H1 (cell line): ENCODE measurements at regions not wholly inside any gene's neighbourhood (a gene's known extent, or its start where the extent isn't known, plus 50 kb on each side); places are given as distances from the start of the nearest gene placed in this dataset.

Experiments
- CTCF ChIA-PET: fragments of 300-600 bp; sonication (Branson Sonifier 250); formaldehyde crosslinking; loops from one replicate; lab custom pipeline; 2021; ENCODE audit not compliant: partially characterized antibody; lab: Charles Lee
- POLR2A ChIA-PET: fragments of 300-600 bp; sonication (Branson Sonifier 250); formaldehyde crosslinking; loops from one replicate; lab custom pipeline; 2021; ENCODE audit warnings: inconsistent platforms; ENCODE audit not compliant: partially characterized antibody; lab: Charles Lee
- DNase-seq, 2 experiments: peaks; one replicate each; pipeline versions ENCODE4 v3.0.0 to v3.0.0-alpha.2; 2010 to 2022; ENCODE audit warnings: low spot score in 2 of 2, low read depth in 1 of 2, mixed read lengths in 1 of 2
- FAIRE-seq: peaks from 2 replicates; lab custom pipeline; 2011; peaks lifted over from hg19 to GRCh38; lab: Jason Lieb, UNC
- H2AFZ ChIP-seq: 2 replicates; pipeline ENCODE4 v1.8.1; 2012; ENCODE audit warnings: low read length, inconsistent platforms
- H2AK5ac ChIP-seq: 2 replicates; pipeline ENCODE4 v1.6.1; 2013; ENCODE audit warnings: low read depth, low read length
- H2BK120ac ChIP-seq: replicated peaks from 2 replicates; pipeline ENCODE3; 2013; ENCODE audit warnings: low read depth, low read length, inconsistent platforms
- H2BK12ac ChIP-seq: 2 replicates; pipeline ENCODE4 v1.6.1; 2013; ENCODE audit warnings: low read depth, low read length
- H2BK15ac ChIP-seq: 2 replicates; pipeline ENCODE4 v1.6.1; 2013; ENCODE audit warnings: low read length
- H2BK20ac ChIP-seq: 2 replicates; pipeline ENCODE4 v1.6.1; 2013; ENCODE audit warnings: low read length
- H2BK5ac ChIP-seq: 2 replicates; pipeline ENCODE4 v1.6.1; 2013; ENCODE audit warnings: low read depth, low read length
- H3K14ac ChIP-seq: 2 replicates; pipeline ENCODE4 v1.6.1; 2013; ENCODE audit warnings: inconsistent platforms; ENCODE audit not compliant: insufficient read length
- H3K18ac ChIP-seq: 2 replicates; pipeline ENCODE4 v1.6.1; 2013; ENCODE audit warnings: low read length; ENCODE audit errors: extremely low read depth
- H3K23ac ChIP-seq: 2 replicates; pipeline ENCODE4 v1.6.1; 2013; ENCODE audit warnings: inconsistent platforms; ENCODE audit not compliant: insufficient read length
- H3K23me2 ChIP-seq: 2 replicates; pipeline ENCODE4 v1.6.1; 2013; ENCODE audit warnings: low read depth, low read length
- H3K27ac ChIP-seq: 2 replicates; pipeline ENCODE4 v1.6.1; 2011; ENCODE audit warnings: low read depth, low read length, inconsistent platforms
- H3K27me3 ChIP-seq, 4 experiments: replicated peaks in 1 of 4; 1 replicate in 1 of 4; 2 replicates in 3 of 4; pipeline versions ENCODE4 v1.6.1 to v1.8.1; 2011 to 2013; ENCODE audit warnings: low read length in 3 of 4, mild to moderate bottlenecking in 3 of 4, inconsistent platforms in 2 of 4, mixed read lengths in 2 of 4, moderate library complexity in 1 of 4; ENCODE audit not compliant: control insufficient read depth in 3 of 4, insufficient read depth in 3 of 4; ENCODE audit errors: extremely low read depth in 1 of 4
- H3K36me3 ChIP-seq, 4 experiments: 2 replicates each; pipeline versions ENCODE4 v1.6.1 to v1.8.1; 2011 to 2013; ENCODE audit warnings: mild to moderate bottlenecking in 4 of 4, low read length in 3 of 4, moderate library complexity in 2 of 4, control low read depth in 1 of 4, inconsistent platforms in 1 of 4; ENCODE audit not compliant: insufficient read depth in 4 of 4, control insufficient read depth in 2 of 4
- H3K4ac ChIP-seq: replicated peaks from 2 replicates; pipeline ENCODE3; 2013; ENCODE audit warnings: low read length, low read depth, mixed read lengths, inconsistent platforms; ENCODE audit not compliant: insufficient read length
- H3K4me1 ChIP-seq, 4 experiments: replicated peaks in 1 of 4; 1 replicate in 1 of 4; 2 replicates in 3 of 4; pipeline versions ENCODE4 v1.6.1 to v1.8.1; 2011 to 2013; ENCODE audit warnings: low read length in 3 of 4, inconsistent platforms in 2 of 4, mixed read lengths in 1 of 4; ENCODE audit not compliant: insufficient read depth in 4 of 4, control insufficient read depth in 3 of 4
- H3K4me2 ChIP-seq, 2 experiments: 2 replicates each; pipeline versions ENCODE4 v1.6.1 to v1.8.1; 2011 to 2013; ENCODE audit warnings: low read depth in 2 of 2, low read length in 2 of 2, control low read depth in 1 of 2, inconsistent platforms in 1 of 2, mild to moderate bottlenecking in 1 of 2; ENCODE audit not compliant: insufficient read depth in 1 of 2
- H3K4me3 ChIP-seq, 4 experiments: fragments of 200-600, 300-600 bp in 1 of 4; sonication (generic), shearing (Covaris generic), sonication (Bioruptor Twin) in 1 of 4; 2 replicates each; pipeline versions ENCODE4 v1.5.1 to v1.8.1; 2011 to 2016; ENCODE audit warnings: low read length in 4 of 4, low read depth in 3 of 4, control low read depth in 2 of 4, inconsistent platforms in 2 of 4, mild to moderate bottlenecking in 2 of 4, mixed read lengths in 1 of 4, moderate library complexity in 1 of 4; ENCODE audit not compliant: insufficient read depth in 2 of 4; ENCODE audit errors: extremely low read depth in 1 of 4
- H3K56ac ChIP-seq: replicated peaks from 2 replicates; pipeline ENCODE3; 2013; ENCODE audit warnings: low read depth, mild to moderate bottlenecking, mixed read lengths, low read length, inconsistent platforms; ENCODE audit not compliant: insufficient read length
- H3K79me1 ChIP-seq: 2 replicates; pipeline ENCODE4 v1.6.1; 2013; ENCODE audit warnings: low read depth, low read length, control low read depth
- H3K79me2 ChIP-seq, 2 experiments: 2 replicates each; pipeline versions ENCODE4 v1.6.1 to v1.8.1; 2012 to 2013; ENCODE audit warnings: low read length in 2 of 2, mild to moderate bottlenecking in 2 of 2, inconsistent platforms in 1 of 2; ENCODE audit not compliant: insufficient read depth in 2 of 2, control insufficient read depth in 1 of 2
- H3K9ac ChIP-seq, 4 experiments: replicated peaks in 1 of 4; 1 replicate in 1 of 4; 2 replicates in 3 of 4; pipeline versions ENCODE4 v1.6.1 to v1.8.1; 2011 to 2013; ENCODE audit warnings: low read depth in 3 of 4, low read length in 3 of 4, control low read depth in 2 of 4, mild to moderate bottlenecking in 2 of 4, moderate library complexity in 2 of 4, inconsistent platforms in 1 of 4; ENCODE audit errors: extremely low read depth in 1 of 4
- H3K9me3 ChIP-seq, 2 experiments: 2 replicates each; pipeline versions ENCODE4 v1.6.1 to v1.8.1; 2012 to 2013; ENCODE audit warnings: mild to moderate bottlenecking in 2 of 2, moderate library complexity in 2 of 2, control low read depth in 1 of 2, inconsistent platforms in 1 of 2, low read depth in 1 of 2, low read length in 1 of 2, mixed read lengths in 1 of 2; ENCODE audit not compliant: insufficient read depth in 2 of 2
- H4K20me1 ChIP-seq, 2 experiments: replicated peaks in 1 of 2; 2 replicates each; pipeline versions ENCODE3 to v1.8.1; 2011 to 2013; ENCODE audit warnings: inconsistent platforms in 2 of 2, low read length in 2 of 2, mild to moderate bottlenecking in 1 of 2; ENCODE audit not compliant: insufficient read depth in 2 of 2, control insufficient read depth in 1 of 2
- H4K5ac ChIP-seq: 2 replicates; pipeline ENCODE4 v1.6.1; 2013; ENCODE audit warnings: low read length, low read depth, mixed read lengths, inconsistent platforms; ENCODE audit not compliant: insufficient read length
- H4K8ac ChIP-seq: 2 replicates; pipeline ENCODE4 v1.8.0; 2013; ENCODE audit warnings: mild to moderate bottlenecking, moderate library complexity, low read length, inconsistent platforms; ENCODE audit not compliant: insufficient read depth; ENCODE audit errors: extremely low read depth
- H4K91ac ChIP-seq: replicated peaks from 2 replicates; pipeline ENCODE3; 2013; ENCODE audit warnings: low read length, mixed read lengths, inconsistent platforms; ENCODE audit not compliant: insufficient read length
- BACH1 ChIP-seq: IDR thresholded peaks from 2 replicates; pipeline ENCODE4 v1.6.1; 2012; ENCODE audit warnings: low read length, improper control_type of control experiment
- CBX5 ChIP-seq: fragments of 300-800, 300-1000 bp; sonication (generic); IDR thresholded peaks from 2 replicates; pipeline ENCODE4 v1.7.1; 2016; ENCODE audit warnings: antibody characterized with exemption, low read length, low read depth
- CBX8 ChIP-seq: fragments of 300-800, 300-1000 bp; sonication (generic); IDR thresholded peaks from 2 replicates; pipeline ENCODE4 v1.7.1; 2016; ENCODE audit warnings: low read depth, low read length, borderline replicate concordance
- CHD2 ChIP-seq: IDR thresholded peaks from 2 replicates; pipeline ENCODE4 v1.6.1; 2012; ENCODE audit warnings: low read length, improper control_type of control experiment
- HDAC6 ChIP-seq: IDR thresholded peaks from one replicate; pipeline ENCODE4 v1.7.1; 2012; ENCODE audit warnings: low read depth, mild to moderate bottlenecking, inconsistent platforms, low read length, moderate library complexity
- MAFK ChIP-seq: IDR thresholded peaks from 2 replicates; pipeline ENCODE4 v1.6.1; 2012; ENCODE audit warnings: low read depth, mild to moderate bottlenecking, improper control_type of control experiment, low read length
- POLR2AphosphoS5 ChIP-seq: IDR thresholded peaks from 2 replicates; pipeline ENCODE4 v1.6.1; 2011; ENCODE audit warnings: low read depth, low read length
- RFX5 ChIP-seq: IDR thresholded peaks from 2 replicates; pipeline ENCODE4 v1.6.1; 2011; ENCODE audit warnings: low read depth, low read length, improper control_type of control experiment, borderline replicate concordance
- RNF2 ChIP-seq: fragments of 200-900, 300-1000 bp; sonication (generic); IDR thresholded peaks from 2 replicates; pipeline ENCODE4 v1.7.1; 2016; ENCODE audit warnings: borderline replicate concordance, low read depth, mild to moderate bottlenecking, antibody characterized with exemption, low read length; ENCODE audit not compliant: poor library complexity, severe bottlenecking; ENCODE audit errors: missing control alignments
- SIX5 ChIP-seq: IDR thresholded peaks from 2 replicates; pipeline ENCODE4 v1.6.1; 2011; ENCODE audit warnings: mild to moderate bottlenecking, low read depth, low read length
- YY1 ChIP-seq: IDR thresholded peaks from 2 replicates; pipeline ENCODE4 v1.6.1; 2011; ENCODE audit warnings: low read depth, mild to moderate bottlenecking, low read length
- WGBS, 2 experiments: shearing (Covaris generic) in 1 of 2; methylation state at CpG; one replicate each; pipeline versions ENCODE4 v1.1.6 to v1.1.7; 2013 to 2015; ENCODE audit warnings: low lambda C conversion rate in 2 of 2, mixed read lengths in 2 of 2, inconsistent platforms in 1 of 2, low coverage in 1 of 2, missing lambda C conversion rate in 1 of 2; ENCODE audit not compliant: insufficient replicate concordance in 2 of 2, insufficient coverage in 1 of 2, insufficient read length in 1 of 2; ENCODE audit errors: extremely low coverage in 1 of 2, missing lambda C conversion rate in 1 of 2; 5-methylcytosine and 5-hydroxymethylcytosine counted together
- TF ChIP-seq, protein P1 (sequence below), 3 experiments: IDR thresholded peaks; 1 replicate in 2 of 3; 2 replicates in 1 of 3; pipeline versions ENCODE4 v1.5.1 to v1.6.1; 2011; ENCODE audit warnings: low read length in 3 of 3, mild to moderate bottlenecking in 3 of 3, inconsistent platforms in 2 of 3, low read depth in 1 of 3, moderate library complexity in 1 of 3; ENCODE audit not compliant: insufficient read depth in 1 of 3; ENCODE audit errors: control extremely low read depth in 1 of 3
- TF ChIP-seq, protein P2 (sequence below): IDR thresholded peaks from 2 replicates; pipeline ENCODE4 v1.6.1; 2012; ENCODE audit warnings: inconsistent platforms

DNA sequence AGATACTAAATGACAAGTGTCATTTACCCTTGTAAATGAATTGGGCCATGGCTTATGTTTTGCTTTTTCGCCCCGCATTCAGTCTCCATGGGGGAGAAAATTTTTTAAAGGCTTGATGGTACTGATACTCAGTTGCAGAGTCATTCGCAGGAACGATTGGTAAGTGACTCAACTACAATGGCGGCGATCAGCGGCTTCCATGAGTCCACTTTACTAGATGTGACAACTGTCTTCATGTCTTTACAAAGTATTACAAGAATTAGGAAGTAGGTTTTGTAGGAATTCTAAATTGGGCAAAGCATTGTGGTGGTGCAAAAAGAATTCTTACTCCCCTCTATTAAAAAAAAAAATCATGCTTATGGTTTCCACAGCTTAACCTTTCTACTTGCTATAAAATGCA lies 108.8 kb upstream of the ZEB1 start:
- no peak overlapping the region for H2BK120ac ChIP-seq
- TF ChIP-seq RNF2 (no peak), POLR2AphosphoS5 (no peak), MAFK (no peak), HDAC6 (no peak), CHD2 (no peak), CBX5 (no peak), BACH1 (no peak), SIX5 (no peak), RFX5 (no peak), CBX8 (no peak), YY1 (no peak)
- TF ChIP-seq, protein P1, sequence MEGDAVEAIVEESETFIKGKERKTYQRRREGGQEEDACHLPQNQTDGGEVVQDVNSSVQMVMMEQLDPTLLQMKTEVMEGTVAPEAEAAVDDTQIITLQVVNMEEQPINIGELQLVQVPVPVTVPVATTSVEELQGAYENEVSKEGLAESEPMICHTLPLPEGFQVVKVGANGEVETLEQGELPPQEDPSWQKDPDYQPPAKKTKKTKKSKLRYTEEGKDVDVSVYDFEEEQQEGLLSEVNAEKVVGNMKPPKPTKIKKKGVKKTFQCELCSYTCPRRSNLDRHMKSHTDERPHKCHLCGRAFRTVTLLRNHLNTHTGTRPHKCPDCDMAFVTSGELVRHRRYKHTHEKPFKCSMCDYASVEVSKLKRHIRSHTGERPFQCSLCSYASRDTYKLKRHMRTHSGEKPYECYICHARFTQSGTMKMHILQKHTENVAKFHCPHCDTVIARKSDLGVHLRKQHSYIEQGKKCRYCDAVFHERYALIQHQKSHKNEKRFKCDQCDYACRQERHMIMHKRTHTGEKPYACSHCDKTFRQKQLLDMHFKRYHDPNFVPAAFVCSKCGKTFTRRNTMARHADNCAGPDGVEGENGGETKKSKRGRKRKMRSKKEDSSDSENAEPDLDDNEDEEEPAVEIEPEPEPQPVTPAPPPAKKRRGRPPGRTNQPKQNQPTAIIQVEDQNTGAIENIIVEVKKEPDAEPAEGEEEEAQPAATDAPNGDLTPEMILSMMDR (IDR thresholded peaks at IDR 0.05; ENCODE audit: control extremely low read depth in 1 of 3, insufficient read depth in 1 of 3, low read depth in 1 of 3, low read length in 3 of 3), result no peak
- TF ChIP-seq, protein P2, sequence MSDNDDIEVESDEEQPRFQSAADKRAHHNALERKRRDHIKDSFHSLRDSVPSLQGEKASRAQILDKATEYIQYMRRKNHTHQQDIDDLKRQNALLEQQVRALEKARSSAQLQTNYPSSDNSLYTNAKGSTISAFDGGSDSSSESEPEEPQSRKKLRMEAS, result no peak

More for the DNA sequence above, 108.8 kb upstream of the ZEB1 start:
- ChIA-PET CTCF (interaction anchor here (1.2 kb wide), 1 partner anchor 9 kb away, joined by 4 read pairs; no protein-coding TSS in a partner anchor), POLR2A (no interaction called here)
- H4K5ac ChIP-seq, result no peak overlapping the region
- H2BK20ac ChIP-seq, result no peak overlapping the region
- H2AK5ac ChIP-seq, result no peak overlapping the region
- H4K91ac ChIP-seq, result no peak overlapping the region
- no peak overlapping the region for H3K4ac ChIP-seq
- H3K36me3 ChIP-seq, result no peaks in the 10 kb centered on the region
- no peak overlapping the region for H3K14ac ChIP-seq
- DNase-seq (no peak), FAIRE-seq (no peak)
- H2BK5ac ChIP-seq, result no peak overlapping the region
- H3K9ac ChIP-seq, result no peak overlapping the region
- H3K27ac ChIP-seq, result no peak overlapping the region
- peaks cover 0 to 5% of the 10 kb centered on the region in 2 experiments; a peak in 1 of 4 replicates for H3K9me3 ChIP-seq
- H4K20me1 ChIP-seq, result no peaks in the 10 kb centered on the region
- 95% methylated on average over 7 of the region's 7 CpGs; no CpG with 5 or more reads in 1 of the 2 experiments for WGBS, 2 experiments
- H3K79me1 ChIP-seq, result no peaks in the 10 kb centered on the region
- no peak overlapping the region for H3K18ac ChIP-seq
- no peak overlapping the region for H2AFZ ChIP-seq
- H3K4me2 ChIP-seq, result no peak overlapping the region
- no peak overlapping the region for H4K8ac ChIP-seq
- no peak overlapping the region for H3K56ac ChIP-seq
- no peaks in the 10 kb centered on the region for H3K79me2 ChIP-seq
- no peaks in the 10 kb centered on the region; a peak in 2 of 7 replicates for H3K4me1 ChIP-seq
- H3K27me3 ChIP-seq, result no peaks in the 10 kb centered on the region
- no peak overlapping the region for H2BK12ac ChIP-seq
- H3K4me3 ChIP-seq, result no peak overlapping the region
- no peak overlapping the region for H2BK15ac ChIP-seq
- H3K23ac ChIP-seq, result no peak overlapping the region
- H3K23me2 ChIP-seq, result no peaks in the 10 kb centered on the region
